Esophagus squamous epithelium (tissue), 5 donors: ENCODE measurements at regions not wholly inside any gene's neighbourhood (a gene's known extent, or its start where the extent isn't known, plus 50 kb on each side); places are given as distances from the start of the nearest gene placed in this dataset.

Experiments used
- DNase-seq: peaks from one replicate; lab custom pipeline; 2025; lab: John Stamatoyannopoulos, UW
- H3K27ac ChIP-seq, 4 donors: fragments of 200-600 bp; sonication (generic); one replicate each; pipeline ENCODE4 v1.5.1; 2016 to 2019; ENCODE audit warnings: mild to moderate bottlenecking in 1 of 4
- H3K27me3 ChIP-seq, 4 donors: fragments of 200-600 bp; sonication (generic); 1 replicate in 3 of 4; 2 replicates in 1 of 4; pipeline versions ENCODE4 v1.5.1 to v1.6.0; 2017 to 2021; ENCODE audit warnings: antibody characterized with exemption in 1 of 4
- H3K36me3 ChIP-seq, 3 donors: fragments of 200-600 bp; sonication (generic); one replicate each; pipeline ENCODE4 v1.5.1; 2016 to 2019
- H3K4me1 ChIP-seq, 3 donors: fragments of 200-600 bp; sonication (generic); one replicate each; pipeline ENCODE4 v1.5.1; 2017 to 2019
- H3K4me3 ChIP-seq, 4 donors: fragments of 200-600 bp; sonication (generic); 1 replicate in 3 of 4; 2 replicates in 1 of 4; pipeline ENCODE4 v1.5.1; 2016 to 2019; ENCODE audit warnings: mild to moderate bottlenecking in 2 of 4, moderate library complexity in 1 of 4
- H3K9me3 ChIP-seq, 3 donors: fragments of 200-600 bp; sonication (generic); one replicate each; pipeline ENCODE4 v1.5.1; 2016 to 2019
- CTCF ChIP-seq, 6 experiments: fragments of 450-650 bp in 4 of 6; fragments of 200-600 bp in 2 of 6; sonication (generic) in 2 of 6; IDR thresholded peaks; one replicate each; pipeline ENCODE4 v1.5.1; 2016 to 2019; ENCODE audit warnings: antibody characterized with exemption in 6 of 6, mild to moderate bottlenecking in 4 of 6, moderate library complexity in 4 of 6
- POLR2A ChIP-seq, 4 donors: fragments of 450-650 bp; IDR thresholded peaks; one replicate each; pipeline ENCODE4 v1.6.1; 2017; ENCODE audit warnings: antibody characterized with exemption in 4 of 4, mild to moderate bottlenecking in 4 of 4, moderate library complexity in 3 of 4
- WGBS, 2 donors: methylation state at CpG; one replicate each; pipeline ENCODE4 v1.1.5; 2018; 5-methylcytosine and 5-hydroxymethylcytosine counted together
- intact Hi-C: fragments of 100-400 bp; cut with DNase I; formaldehyde crosslinking; loops from one replicate; pipeline ENCODE4 v1.15.0; 2022
- donor health status: DM: yes; HTN: yes; CAD: no.

- TF ChIP-seq CTCF (IDR thresholded peaks at IDR 0.05): no peak
- intact Hi-C loops: no loop called here
These were observed 52.4 kb downstream of the CBLL2 start for GRCh38 chrX:22325096-22325495.

GRCh38 chrX:22329783-22330182, 57.1 kb downstream of the CBLL2 start:
- no peaks in the 10 kb centered on the region for H3K4me1 ChIP-seq
- WGBS, 2 donors: 37 to 53% methylated on average over 2 of the region's 2 CpGs
- H3K27ac ChIP-seq: no peak overlapping the region
- no peak overlapping the region for H3K4me3 ChIP-seq
- H3K9me3 ChIP-seq: no peaks in the 10 kb centered on the region
- no peaks in the 10 kb centered on the region for H3K36me3 ChIP-seq
- intact Hi-C loops: no loop called here
- no peaks in the 10 kb centered on the region for H3K27me3 ChIP-seq
- no peak for DNase-seq
- TF ChIP-seq POLR2A (IDR thresholded peaks at IDR 0.05): no peak
- no peak for TF ChIP-seq CTCF (IDR thresholded peaks at IDR 0.05)

More at GRCh38 chrX:22325096-22325495, 52.4 kb downstream of the CBLL2 start:
- no peaks in the 10 kb centered on the region for H3K4me1 ChIP-seq
- 32 to 40% methylated on average over 2 of the region's 2 CpGs for WGBS, 2 donors
- no peak overlapping the region for H3K4me3 ChIP-seq
- H3K9me3 ChIP-seq: no peaks in the 10 kb centered on the region
- DNase-seq: no peak
- H3K27ac ChIP-seq: no peak overlapping the region
- H3K27me3 ChIP-seq: no peaks in the 10 kb centered on the region
- no peaks in the 10 kb centered on the region for H3K36me3 ChIP-seq

DNA sequence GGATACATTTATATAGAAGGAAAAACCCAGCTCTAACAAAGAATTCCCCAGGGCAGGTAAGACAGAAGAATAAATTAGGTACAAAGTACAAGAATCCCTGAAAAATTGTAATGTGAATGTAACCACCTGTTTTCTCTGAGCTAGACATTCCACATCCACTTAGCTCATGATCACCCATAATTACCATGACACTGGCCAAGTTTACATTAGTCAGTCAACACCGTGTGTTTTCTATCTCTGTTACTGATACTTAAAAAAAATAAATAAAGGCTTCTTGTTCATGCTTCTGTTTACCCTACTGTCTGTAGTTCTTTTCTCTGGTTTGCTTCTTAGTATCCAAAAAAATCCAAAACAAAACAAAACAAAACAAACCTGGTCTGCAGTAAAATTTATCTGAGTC, 66.0 kb downstream of the CBLL2 start:
- no peak overlapping the region for H3K27ac ChIP-seq
- no peak for DNase-seq
- no peak overlapping the region for H3K4me3 ChIP-seq
- H3K27me3 ChIP-seq: peaks cover 0 to 4% (median 0%) of the 10 kb centered on the region in 4 donors
- intact Hi-C loops: no loop called here
- no peaks in the 10 kb centered on the region for H3K4me1 ChIP-seq
- no peak for TF ChIP-seq CTCF (IDR thresholded peaks at IDR 0.05)
- no peak for TF ChIP-seq POLR2A (IDR thresholded peaks at IDR 0.05)
- no peaks in the 10 kb centered on the region for H3K9me3 ChIP-seq
- WGBS, 2 donors: 18 to 28% methylated on average over 1 of the region's 1 CpG
- H3K36me3 ChIP-seq: no peaks in the 10 kb centered on the region

DNA sequence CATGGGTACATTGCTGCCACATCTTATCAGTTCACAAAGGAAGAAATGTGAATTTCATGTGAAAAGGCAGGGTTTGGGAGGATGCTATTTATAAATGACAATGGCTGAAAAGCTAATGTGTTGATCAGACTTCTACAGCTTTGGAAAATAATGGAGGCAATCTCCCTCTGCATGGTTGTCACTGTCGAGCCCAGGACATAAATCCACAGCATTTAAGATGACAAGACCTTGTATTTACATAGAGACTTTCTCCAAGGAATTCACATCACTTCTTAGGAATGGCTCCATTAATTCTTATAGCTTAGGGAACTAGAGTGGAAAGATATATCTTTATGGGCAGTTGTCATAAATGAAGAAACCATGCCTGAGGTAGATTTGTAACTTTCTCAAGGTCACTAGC, 66.7 kb downstream of the CBLL2 start:
- no peak overlapping the region for H3K4me3 ChIP-seq
- H3K4me1 ChIP-seq: no peaks in the 10 kb centered on the region
- 30 to 35% methylated on average over 1 of the region's 1 CpG for WGBS, 2 donors
- no peak for DNase-seq
- intact Hi-C loops: no loop called here
- no peak for TF ChIP-seq CTCF (IDR thresholded peaks at IDR 0.05)
- TF ChIP-seq POLR2A (IDR thresholded peaks at IDR 0.05): no peak
- H3K9me3 ChIP-seq: no peaks in the 10 kb centered on the region
- peaks cover 0 to 4% (median 0%) of the 10 kb centered on the region in 4 donors for H3K27me3 ChIP-seq
- H3K36me3 ChIP-seq: no peaks in the 10 kb centered on the region
- no peak overlapping the region for H3K27ac ChIP-seq

- H3K27me3 ChIP-seq: peaks cover 0 to 4% (median 0%) of the 10 kb centered on the region in 4 donors
- WGBS, 2 donors: 67 to 72% methylated on average over 4 to 5 of the region's 5 CpGs
- H3K4me3 ChIP-seq: no peak overlapping the region
- no peaks in the 10 kb centered on the region for H3K9me3 ChIP-seq
- no peak for DNase-seq
- no peaks in the 10 kb centered on the region for H3K36me3 ChIP-seq
- H3K27ac ChIP-seq: no peak overlapping the region
- TF ChIP-seq CTCF (IDR thresholded peaks at IDR 0.05): no peak
- TF ChIP-seq POLR2A (IDR thresholded peaks at IDR 0.05): no peak
- intact Hi-C loops: no loop called here
- H3K4me1 ChIP-seq: no peaks in the 10 kb centered on the region
These were observed 67.4 kb downstream of the CBLL2 start for GRCh38 chrX:22340022-22340616.
